ENCODE measurements at regions not wholly inside any gene's neighbourhood (a gene's known extent, or its start where the extent isn't known, plus 50 kb on each side); places are given as distances from the start of the nearest gene placed in this dataset.

DNA sequence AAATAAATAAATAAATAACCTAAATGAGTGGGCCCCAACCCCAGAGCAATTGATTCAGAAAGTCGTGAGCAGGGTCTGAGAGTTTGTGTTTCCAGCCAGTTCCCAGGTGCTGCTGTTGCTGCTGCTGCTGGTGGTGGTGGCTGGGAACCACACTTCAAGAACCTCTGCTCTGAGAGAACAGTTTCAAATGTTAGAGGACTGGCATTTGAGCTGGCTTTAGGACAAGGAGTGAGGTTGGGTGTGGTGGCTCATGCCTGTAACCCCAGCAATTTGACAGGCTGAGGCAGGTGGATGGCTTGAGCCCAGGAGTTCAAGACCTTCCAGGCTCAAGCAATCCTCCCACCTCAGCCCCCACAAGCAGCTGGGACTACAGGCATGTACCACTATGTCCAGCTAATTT, 123.1 kb upstream of the UBE2E1 start:
- TF ChIP-seq, protein P1, sequence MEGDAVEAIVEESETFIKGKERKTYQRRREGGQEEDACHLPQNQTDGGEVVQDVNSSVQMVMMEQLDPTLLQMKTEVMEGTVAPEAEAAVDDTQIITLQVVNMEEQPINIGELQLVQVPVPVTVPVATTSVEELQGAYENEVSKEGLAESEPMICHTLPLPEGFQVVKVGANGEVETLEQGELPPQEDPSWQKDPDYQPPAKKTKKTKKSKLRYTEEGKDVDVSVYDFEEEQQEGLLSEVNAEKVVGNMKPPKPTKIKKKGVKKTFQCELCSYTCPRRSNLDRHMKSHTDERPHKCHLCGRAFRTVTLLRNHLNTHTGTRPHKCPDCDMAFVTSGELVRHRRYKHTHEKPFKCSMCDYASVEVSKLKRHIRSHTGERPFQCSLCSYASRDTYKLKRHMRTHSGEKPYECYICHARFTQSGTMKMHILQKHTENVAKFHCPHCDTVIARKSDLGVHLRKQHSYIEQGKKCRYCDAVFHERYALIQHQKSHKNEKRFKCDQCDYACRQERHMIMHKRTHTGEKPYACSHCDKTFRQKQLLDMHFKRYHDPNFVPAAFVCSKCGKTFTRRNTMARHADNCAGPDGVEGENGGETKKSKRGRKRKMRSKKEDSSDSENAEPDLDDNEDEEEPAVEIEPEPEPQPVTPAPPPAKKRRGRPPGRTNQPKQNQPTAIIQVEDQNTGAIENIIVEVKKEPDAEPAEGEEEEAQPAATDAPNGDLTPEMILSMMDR (conservative IDR thresholded peaks at IDR 0.05; ENCODE audit: low read depth, low read length), result no peak
- no peak for DNase-seq (ENCODE audit: low read depth)
- no peak overlapping the region for H3K4me3 ChIP-seq (ENCODE audit: low read depth, low read length)

DNA sequence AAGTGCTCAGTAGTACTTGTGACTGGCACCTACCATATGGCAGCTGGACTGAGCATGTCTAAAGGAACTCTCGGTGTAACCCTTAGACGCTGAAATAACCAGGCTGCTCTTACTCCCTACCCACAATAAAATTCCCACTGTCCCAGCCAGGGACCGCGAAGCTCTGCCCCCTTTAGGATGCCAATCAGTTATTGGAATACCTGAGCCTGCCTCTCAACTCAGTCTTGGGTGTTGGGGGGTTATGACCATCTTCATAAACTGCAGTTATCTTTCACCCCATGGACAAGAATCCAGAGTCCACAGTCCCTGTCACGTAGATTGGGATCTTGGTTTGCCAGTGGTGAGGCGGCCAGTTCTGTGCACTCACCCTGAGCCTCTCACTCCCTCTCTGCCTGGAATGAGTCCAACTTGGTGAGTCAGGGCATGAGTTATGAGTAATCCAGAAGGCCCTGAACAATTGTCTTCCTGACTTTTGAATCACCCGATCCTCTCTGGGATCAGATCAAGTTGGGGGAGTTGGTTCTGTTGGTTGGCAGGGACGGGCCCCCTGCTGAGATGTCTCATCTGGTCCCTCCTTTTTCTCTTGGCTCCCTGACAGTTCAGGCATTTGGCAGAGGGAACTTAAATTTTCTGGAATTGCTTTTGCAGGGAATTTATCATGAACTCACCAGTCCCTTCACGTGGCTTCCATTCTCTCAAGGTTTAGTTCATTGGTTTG, 120.1 kb upstream of the UBE2E1 start:
- TF ChIP-seq, protein P1 (conservative IDR thresholded peaks at IDR 0.05; ENCODE audit: low read depth, low read length), result peak; percentile 8
- peak; percentile 96 for DNase-seq (ENCODE audit: low read depth)
- no peak overlapping the region for H3K4me3 ChIP-seq (ENCODE audit: low read depth, low read length)

- TF ChIP-seq, protein P1 (conservative IDR thresholded peaks at IDR 0.05; ENCODE audit: low read depth, low read length), result no peak
- H3K4me3 ChIP-seq (ENCODE audit: low read depth, low read length), result no peak overlapping the region
- DNase-seq (ENCODE audit: low read depth), result no peak
Measured at GRCh38 chr3:23686519-23686918, 119.2 kb upstream of the UBE2E1 start.

DNA sequence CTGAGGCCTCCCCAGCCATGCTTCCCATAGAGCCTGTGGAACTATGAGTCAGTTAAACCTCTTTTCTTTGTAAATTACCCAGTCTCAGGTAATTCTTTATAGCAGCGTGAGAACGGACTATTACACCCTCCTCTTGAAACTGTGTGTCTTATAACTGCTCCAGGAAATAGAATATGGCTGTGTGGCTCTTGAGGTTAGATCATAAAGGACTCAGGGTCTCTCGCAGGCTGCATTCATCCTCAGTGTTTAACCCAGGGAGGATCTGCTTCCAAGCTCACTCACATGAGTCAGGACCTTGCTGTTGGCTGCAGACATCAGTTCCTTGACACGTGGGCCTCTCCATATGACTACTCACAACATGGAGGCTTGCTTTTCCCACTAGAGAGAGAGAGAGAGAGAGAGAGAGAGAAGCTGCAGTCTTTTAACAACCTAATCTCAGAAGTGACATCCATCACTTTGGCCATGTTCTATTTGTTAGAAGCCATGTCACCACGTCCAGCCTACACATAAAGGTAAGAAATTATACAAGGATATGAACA, 114.3 kb upstream of the UBE2E1 start:
- TF ChIP-seq, protein P1 (conservative IDR thresholded peaks at IDR 0.05; ENCODE audit: low read depth, low read length), result no peak
- no peak for DNase-seq (ENCODE audit: low read depth)
- H3K4me3 ChIP-seq (ENCODE audit: low read depth, low read length), result no peak overlapping the region

- DNase-seq (ENCODE audit: low read depth), result no peak
- TF ChIP-seq, protein P1 (conservative IDR thresholded peaks at IDR 0.05; ENCODE audit: low read depth, low read length), result no peak
- no peak overlapping the region for H3K4me3 ChIP-seq (ENCODE audit: low read depth, low read length)
Measured at GRCh38 chr3:23696842-23697241, 108.9 kb upstream of the UBE2E1 start.

DNA sequence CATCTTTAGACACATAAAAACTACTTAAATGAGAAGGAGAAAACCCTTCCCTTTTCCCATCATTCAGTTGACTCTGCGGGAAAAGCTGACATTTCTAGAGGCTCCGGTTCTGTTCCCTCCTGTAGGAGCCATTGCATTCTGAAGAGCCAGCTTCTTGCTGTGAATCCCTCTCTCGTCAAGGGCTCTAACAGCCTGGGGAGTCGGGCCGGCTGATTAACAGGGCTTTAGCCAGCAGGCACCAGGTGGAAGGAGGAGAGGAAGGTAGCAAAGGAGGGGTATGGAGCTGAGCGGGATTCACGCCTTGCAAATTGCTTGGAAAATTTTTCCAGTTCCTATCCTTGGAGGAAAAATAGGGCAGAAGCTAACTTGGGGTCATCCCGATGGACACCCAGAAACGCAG, 108.3 kb upstream of the UBE2E1 start:
- no peak for DNase-seq (ENCODE audit: low read depth)
- H3K4me3 ChIP-seq (ENCODE audit: low read depth, low read length), result no peak overlapping the region
- TF ChIP-seq, protein P1 (conservative IDR thresholded peaks at IDR 0.05; ENCODE audit: low read depth, low read length), result no peak

All from epithelial cell of proximal tubule (primary cell).